Smooth muscle cell (in vitro differentiated cells): ENCODE measurements at regions not wholly inside any gene's neighbourhood (a gene's known extent, or its start where the extent isn't known, plus 50 kb on each side); places are given as distances from the start of the nearest gene placed in this dataset.

ENCODE experiments used
- DNase-seq: peaks from one replicate; lab custom pipeline; 2025; ENCODE audit not compliant: unreplicated experiment; lab: John Stamatoyannopoulos, UW
- H2AFZ ChIP-seq: fragments of 200-600 bp; sonication (generic); 2 replicates; pipeline ENCODE4 v1.6.0; 2016; ENCODE audit warnings: antibody characterized with exemption, low read depth, mild to moderate bottlenecking
- H3F3A ChIP-seq: fragments of 200-600 bp; sonication (generic); 2 replicates; pipeline ENCODE4 v1.6.0; 2017; ENCODE audit warnings: antibody characterized with exemption, low read depth
- H3K27ac ChIP-seq: fragments of 200-600 bp; sonication (generic); 2 replicates; pipeline ENCODE4 v1.5.1; 2016; ENCODE audit warnings: low read depth, mild to moderate bottlenecking
- H3K27me3 ChIP-seq: fragments of 200-600 bp; sonication (generic); 2 replicates; pipeline ENCODE4 v1.6.1; 2016; ENCODE audit warnings: low read depth, mild to moderate bottlenecking
- H3K36me3 ChIP-seq: fragments of 200-600 bp; sonication (generic); 2 replicates; pipeline ENCODE4 v1.5.1; 2016; ENCODE audit warnings: low read depth
- H3K4me1 ChIP-seq: fragments of 200-600 bp; sonication (generic); 2 replicates; pipeline ENCODE4 v1.5.1; 2016; ENCODE audit warnings: low read depth
- H3K4me2 ChIP-seq: fragments of 200-600 bp; sonication (generic); 2 replicates; pipeline ENCODE4 v1.6.0; 2016; ENCODE audit warnings: mild to moderate bottlenecking
- H3K4me3 ChIP-seq: fragments of 200-600 bp; sonication (generic); 2 replicates; pipeline ENCODE4 v1.5.1; 2016; ENCODE audit warnings: mild to moderate bottlenecking
- H3K79me2 ChIP-seq: fragments of 200-600 bp; sonication (generic); 2 replicates; pipeline ENCODE4 v1.6.0; 2016; ENCODE audit warnings: low read depth, mild to moderate bottlenecking
- H3K9ac ChIP-seq: fragments of 200-600 bp; sonication (generic); 2 replicates; pipeline ENCODE4 v1.6.0; 2016; ENCODE audit warnings: low read depth
- H3K9me3 ChIP-seq: fragments of 200-600 bp; sonication (generic); replicated peaks from 2 replicates; pipeline ENCODE4 v1.5.1; 2016; ENCODE audit warnings: low read depth
- H4K20me1 ChIP-seq: fragments of 200-600 bp; sonication (generic); 2 replicates; pipeline ENCODE4 v1.6.0; 2016; ENCODE audit warnings: low read depth
- CTCF ChIP-seq: fragments of 200-600 bp; sonication (generic); IDR thresholded peaks from 2 replicates; pipeline ENCODE4 v1.5.1; 2017; ENCODE audit warnings: borderline replicate concordance, mild to moderate bottlenecking, antibody characterized with exemption; ENCODE audit not compliant: insufficient read depth, poor library complexity, severe bottlenecking
- WGBS: methylation state at CpG from one replicate; pipeline ENCODE4 v1.1.7; 2016; ENCODE audit warnings: low lambda C conversion rate; 5-methylcytosine and 5-hydroxymethylcytosine counted together

DNA sequence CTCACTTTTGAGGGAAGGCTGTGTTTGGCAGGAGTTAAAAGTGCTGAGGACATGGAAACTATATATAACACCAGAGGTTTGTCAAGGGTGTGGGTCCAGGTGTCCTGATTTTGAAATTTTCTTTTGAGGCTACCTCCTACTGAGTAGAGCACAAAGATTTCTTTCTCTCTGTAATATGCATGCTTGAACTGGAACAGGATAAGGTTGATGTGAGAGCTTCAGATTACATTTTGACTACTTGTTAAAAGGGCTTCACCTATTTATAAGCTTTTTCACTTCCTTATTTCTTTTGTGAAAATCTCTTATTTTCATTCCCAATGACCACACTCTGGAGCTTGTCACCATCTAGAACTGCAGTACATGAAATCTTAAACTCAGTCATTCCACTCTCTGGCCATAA is 59.8 kb upstream of the PLA2G4A start:
- DNase-seq, result no peak
- H3K27ac ChIP-seq, result no peak overlapping the region
- H3K36me3 ChIP-seq, result no peaks in the 10 kb centered on the region
- no peaks in the 10 kb centered on the region for H3K9me3 ChIP-seq
- no peaks in the 10 kb centered on the region for H4K20me1 ChIP-seq
- H3K27me3 ChIP-seq, result peaks cover 11% of the 10 kb centered on the region
- no peak overlapping the region for H3K4me2 ChIP-seq
- TF ChIP-seq CTCF, result no peak
- H3K9ac ChIP-seq, result no peak overlapping the region
- no peak overlapping the region for H3K4me3 ChIP-seq
- no peaks in the 10 kb centered on the region for H3K4me1 ChIP-seq
- H3F3A ChIP-seq, result no peaks in the 10 kb centered on the region
- H2AFZ ChIP-seq, result no peak overlapping the region
- no peaks in the 10 kb centered on the region for H3K79me2 ChIP-seq

- Histone ChIP-seq H3K4me1 (no peaks in the 10 kb centered on the region), H3K36me3 (no peaks in the 10 kb centered on the region), H3K4me3 (no peak overlapping the region), H3K27ac (no peak overlapping the region), H2AFZ (no peak overlapping the region), H3K27me3 (peaks cover 11% of the 10 kb centered on the region), H3K9me3 (no peaks in the 10 kb centered on the region), H3F3A (no peaks in the 10 kb centered on the region), H3K4me2 (no peak overlapping the region), H4K20me1 (no peaks in the 10 kb centered on the region), H3K79me2 (no peaks in the 10 kb centered on the region), H3K9ac (no peak overlapping the region)
- 97% methylated on average over 1 of the region's 1 CpG for WGBS
- no peak for TF ChIP-seq CTCF
- DNase-seq, result no peak
These were observed 63.3 kb upstream of the PLA2G4A start for GRCh38 chr1:186765446-186765845.

DNA sequence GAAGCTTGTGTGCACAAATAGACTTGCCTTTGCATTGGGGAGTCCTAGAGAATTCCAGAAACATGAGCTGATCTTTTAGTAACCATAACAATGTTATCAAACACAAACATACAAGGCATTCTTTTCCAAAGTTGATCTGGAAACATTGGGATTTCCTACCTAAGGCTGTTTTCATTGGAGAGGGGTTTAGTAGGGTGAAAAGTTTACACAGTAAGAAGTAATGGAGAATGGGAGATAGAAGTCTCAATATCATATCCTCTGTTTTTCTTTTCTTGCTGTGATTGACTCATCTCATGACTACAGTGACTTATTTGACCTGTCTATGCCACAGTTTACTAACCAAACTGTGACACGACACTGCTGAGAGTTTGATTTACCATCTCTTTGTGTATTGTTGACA is 65.6 kb upstream of the PLA2G4A start:
- no peaks in the 10 kb centered on the region for H3K4me1 ChIP-seq
- no peak for DNase-seq
- H3K27me3 ChIP-seq, result no peaks in the 10 kb centered on the region
- no peak overlapping the region for H3K4me2 ChIP-seq
- no peaks in the 10 kb centered on the region for H3F3A ChIP-seq
- H3K27ac ChIP-seq, result peak overlapping the region; percentile 8
- no peak overlapping the region for H3K4me3 ChIP-seq
- H3K79me2 ChIP-seq, result no peaks in the 10 kb centered on the region
- H4K20me1 ChIP-seq, result no peaks in the 10 kb centered on the region
- H3K9me3 ChIP-seq, result no peaks in the 10 kb centered on the region
- H2AFZ ChIP-seq, result no peak overlapping the region
- H3K9ac ChIP-seq, result no peak overlapping the region
- H3K36me3 ChIP-seq, result no peaks in the 10 kb centered on the region
- WGBS, result 64% methylated on average over 1 of the region's 1 CpG
- no peak for TF ChIP-seq CTCF

DNA sequence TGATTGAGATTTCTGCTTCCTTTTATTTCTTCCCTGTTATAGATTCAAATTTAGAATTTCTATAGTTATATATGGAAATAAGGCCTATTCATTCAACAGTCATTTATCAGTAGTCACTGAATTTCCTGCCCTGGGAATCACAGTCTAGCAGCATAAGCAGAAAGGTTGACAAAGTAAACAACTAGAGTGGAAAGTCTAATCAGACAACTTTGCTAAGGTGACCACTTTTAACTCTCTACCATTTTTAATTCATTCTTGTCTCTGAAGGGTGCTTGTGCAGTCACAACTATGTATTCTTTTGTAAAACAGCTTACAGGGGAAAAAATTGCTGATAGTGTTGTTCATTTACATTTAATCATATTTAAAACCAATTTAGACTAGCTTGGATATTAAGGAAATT is 66.1 kb upstream of the PLA2G4A start:
- Histone ChIP-seq H4K20me1 (no peaks in the 10 kb centered on the region), H3K27me3 (no peaks in the 10 kb centered on the region), H3K79me2 (no peaks in the 10 kb centered on the region), H2AFZ (no peak overlapping the region), H3K27ac (peak overlapping the region; percentile 8), H3K9me3 (no peaks in the 10 kb centered on the region), H3K4me1 (no peaks in the 10 kb centered on the region), H3K4me2 (no peak overlapping the region), H3K36me3 (no peaks in the 10 kb centered on the region), H3K9ac (no peak overlapping the region), H3F3A (no peaks in the 10 kb centered on the region), H3K4me3 (no peak overlapping the region)
- TF ChIP-seq CTCF, result no peak
- no peak for DNase-seq
